HEK293T (cell line): ENCODE measurements at regions not wholly inside any gene's neighbourhood (a gene's known extent, or its start where the extent isn't known, plus 50 kb on each side); places are given as distances from the start of the nearest gene placed in this dataset.

Experiments used
- CTCF ChIA-PET: fragments of 350-600 bp; formaldehyde crosslinking; extraction: SDS; loops from one replicate; lab custom pipeline; 2021; ENCODE audit warnings: antibody characterized with exemption, inconsistent platforms; lab: Yijun Ruan, JAX
- POLR2A ChIA-PET: fragments of 350-600 bp; formaldehyde crosslinking; extraction: SDS; loops from one replicate; lab custom pipeline; 2020; ENCODE audit warnings: antibody characterized with exemption, inconsistent platforms; lab: Yijun Ruan, JAX
- DNase-seq: peaks from one replicate; pipeline ENCODE4 v3.0.0; 2012; ENCODE audit warnings: mixed read lengths; ENCODE audit errors: extremely low spot score
- ARNT ChIP-seq: fragments of 450-650 bp; IDR thresholded peaks from 2 replicates; pipeline ENCODE4 v1.6.1; 2017; ENCODE audit warnings: mild to moderate bottlenecking
- BHLHE40 ChIP-seq: fragments of 450-650 bp; IDR thresholded peaks from 2 replicates; pipeline ENCODE4 v1.6.1; 2016; ENCODE audit warnings: mild to moderate bottlenecking, moderate library complexity, borderline replicate concordance
- CTBP1 ChIP-seq: fragments of 450-650 bp; IDR thresholded peaks from 2 replicates; pipeline ENCODE4 v1.6.1; 2016; ENCODE audit warnings: borderline replicate concordance
- ELF4 ChIP-seq: fragments of 450-650 bp; IDR thresholded peaks from 2 replicates; pipeline ENCODE4 v1.6.1; 2017; ENCODE audit warnings: antibody characterized with exemption
- FOXA1 ChIP-seq: fragments of 450-650 bp; IDR thresholded peaks from 2 replicates; pipeline ENCODE4 v1.6.1; 2016; ENCODE audit warnings: mild to moderate bottlenecking
- FOXK2 ChIP-seq: fragments of 450-650 bp; IDR thresholded peaks from 2 replicates; pipeline ENCODE4 v1.6.1; 2016; ENCODE audit warnings: mild to moderate bottlenecking
- FOXM1 ChIP-seq: fragments of 450-650 bp; IDR thresholded peaks from 2 replicates; pipeline ENCODE4 v1.6.1; 2017; ENCODE audit warnings: mild to moderate bottlenecking, borderline replicate concordance
- HDGF ChIP-seq: fragments of 450-650 bp; IDR thresholded peaks from 2 replicates; pipeline ENCODE4 v1.6.1; 2017; ENCODE audit warnings: antibody characterized with exemption, borderline replicate concordance
- L3MBTL2 ChIP-seq: fragments of 450-650 bp; conservative IDR thresholded peaks from 2 replicates; pipeline ENCODE4 v1.6.1; 2016; ENCODE audit warnings: mild to moderate bottlenecking
- LEF1 ChIP-seq: fragments of 450-650 bp; IDR thresholded peaks from 2 replicates; pipeline ENCODE4 v1.6.1; 2017; ENCODE audit warnings: mild to moderate bottlenecking, borderline replicate concordance
- NFRKB ChIP-seq: fragments of 450-650 bp; IDR thresholded peaks from 2 replicates; pipeline ENCODE4 v1.6.1; 2016; ENCODE audit warnings: mild to moderate bottlenecking, moderate library complexity
- PKNOX1 ChIP-seq: fragments of 450-650 bp; IDR thresholded peaks from 2 replicates; pipeline ENCODE4 v1.6.1; 2016
- SP1 ChIP-seq: fragments of 450-650 bp; IDR thresholded peaks from 2 replicates; pipeline ENCODE4 v1.6.1; 2017
- SUZ12 ChIP-seq: fragments of 450-650 bp; IDR thresholded peaks from 2 replicates; pipeline ENCODE4 v1.6.1; 2016; ENCODE audit warnings: mild to moderate bottlenecking
- TARDBP ChIP-seq: fragments of 450-650 bp; IDR thresholded peaks from 2 replicates; pipeline ENCODE4 v1.6.1; 2016
- ZNF384 ChIP-seq: fragments of 450-650 bp; IDR thresholded peaks from 2 replicates; pipeline ENCODE4 v1.6.1; 2016

- POLR2A ChIA-PET = no interaction called here
- TF ChIP-seq FOXA1 (no peak), SUZ12 (no peak), FOXM1 (no peak), LEF1 (no peak), ZNF384 (no peak), ARNT (no peak), FOXK2 (no peak), ELF4 (no peak), NFRKB (no peak), L3MBTL2 (no peak)
- CTCF ChIA-PET = no interaction called here
- no peak for DNase-seq
Measured at GRCh38 chr11:14583252-14584034, 60.2 kb upstream of the PDE3B start.

DNA sequence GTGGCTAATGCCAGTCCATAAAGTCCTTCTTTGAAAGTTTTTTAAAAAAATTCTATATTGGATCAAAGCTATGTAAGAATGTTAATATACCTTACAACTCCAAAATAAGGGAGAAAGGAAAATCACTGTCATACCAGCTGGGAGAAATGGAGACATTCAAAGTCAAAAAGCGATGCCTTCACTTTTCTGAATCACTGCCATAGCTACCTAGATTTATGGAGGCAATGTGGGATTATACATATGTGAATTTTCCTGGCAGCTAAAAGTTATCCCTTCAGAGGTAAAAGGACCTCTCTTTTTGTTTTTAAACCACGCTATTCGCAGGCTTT is 59.6 kb upstream of the PDE3B start:
- TF ChIP-seq LEF1 (no peak), SP1 (no peak), HDGF (no peak)
- POLR2A ChIA-PET = no interaction called here
- CTCF ChIA-PET = no interaction called here
- DNase-seq = no peak

DNA sequence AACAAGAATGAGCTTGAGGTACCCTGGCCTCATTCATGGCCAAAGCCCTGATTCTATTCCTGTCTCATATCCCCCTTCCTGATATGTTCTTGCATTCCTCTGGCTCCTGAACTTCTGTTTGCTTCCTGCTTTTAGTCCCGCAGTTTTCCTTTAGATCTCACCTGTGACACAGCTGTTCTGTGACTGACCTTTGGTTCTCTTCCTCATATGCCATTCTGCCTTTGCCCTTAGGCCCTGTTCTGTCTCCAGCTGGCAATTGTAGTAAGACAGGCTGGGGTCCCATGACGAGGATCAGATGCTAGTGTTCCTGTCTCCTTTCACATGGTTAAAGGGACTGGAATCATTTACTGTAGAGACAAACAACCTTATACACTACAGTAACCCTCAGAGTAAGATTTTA is 59.0 kb upstream of the PDE3B start:
- POLR2A ChIA-PET = no interaction called here
- CTCF ChIA-PET = no interaction called here
- no peak for DNase-seq
- TF ChIP-seq HDGF (no peak), CTBP1 (no peak), L3MBTL2 (no peak), TARDBP (no peak), SUZ12 (no peak), FOXA1 (no peak), FOXM1 (no peak), NFRKB (no peak), ARNT (no peak), FOXK2 (no peak), SP1 (no peak), ZNF384 (no peak), PKNOX1 (no peak), ELF4 (no peak), BHLHE40 (no peak), LEF1 (no peak)

DNA sequence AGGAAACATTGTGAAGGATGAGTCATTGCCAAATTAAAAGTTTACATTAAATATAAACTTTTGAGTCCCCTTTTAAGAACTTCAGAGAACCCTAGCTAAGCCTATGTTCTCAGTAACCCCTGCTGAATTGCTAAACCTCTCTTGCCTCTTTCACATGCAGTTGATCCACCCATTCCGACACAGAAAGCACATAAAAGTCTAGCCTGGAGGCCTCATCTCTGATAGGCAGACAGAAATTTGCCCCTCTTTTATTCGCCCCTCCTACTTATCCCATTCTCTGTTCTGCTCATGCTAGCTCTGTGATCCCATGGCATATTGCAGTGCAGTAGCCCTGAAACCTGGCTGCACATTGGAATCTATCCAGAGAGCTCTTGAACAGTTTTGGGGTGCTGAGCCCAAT is 58.2 kb upstream of the PDE3B start:
- ChIA-PET CTCF (no interaction called here), POLR2A (no interaction called here)
- no peak for DNase-seq
- no peak for TF ChIP-seq ARNT
- no peak for TF ChIP-seq SUZ12
- no peak for TF ChIP-seq NFRKB
- no peak for TF ChIP-seq HDGF
- TF ChIP-seq CTBP1 = no peak
- TF ChIP-seq FOXK2 = no peak

DNA sequence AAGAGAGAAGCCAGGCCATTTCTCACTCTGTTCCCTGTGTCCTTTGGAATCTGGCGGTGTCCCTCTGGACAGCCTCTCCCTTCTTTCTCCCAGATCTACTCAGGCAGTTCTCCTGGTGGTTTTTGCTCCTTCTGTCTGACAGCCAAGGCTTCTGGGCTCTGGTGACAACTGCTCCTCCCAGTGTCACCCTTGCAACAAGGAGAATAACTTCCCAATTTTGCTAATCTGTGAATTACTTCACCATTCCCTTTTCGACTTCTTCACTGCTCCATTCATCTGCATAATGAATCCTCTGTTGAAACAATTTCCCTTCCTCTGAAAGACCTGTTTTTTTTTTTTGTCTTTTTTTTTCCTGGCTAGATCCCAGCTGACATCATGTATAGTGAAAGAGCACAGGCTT is 56.3 kb upstream of the PDE3B start:
- POLR2A ChIA-PET = no interaction called here
- CTCF ChIA-PET = no interaction called here
- no peak for DNase-seq
- TF ChIP-seq TARDBP (no peak), NFRKB (no peak), BHLHE40 (no peak), FOXM1 (no peak), L3MBTL2 (no peak), FOXK2 (no peak), ELF4 (no peak), SP1 (no peak), ARNT (no peak), SUZ12 (no peak), HDGF (no peak), PKNOX1 (no peak), ZNF384 (no peak), FOXA1 (no peak), LEF1 (no peak), CTBP1 (no peak)

GRCh38 chr11:14588681-14589080 is 54.9 kb upstream of the PDE3B start:
- TF ChIP-seq BHLHE40 (no peak), SP1 (no peak), PKNOX1 (no peak), SUZ12 (no peak), ARNT (no peak), ZNF384 (no peak), HDGF (no peak), FOXM1 (no peak), LEF1 (no peak), CTBP1 (no peak), TARDBP (no peak)
- ChIA-PET POLR2A (no interaction called here), CTCF (no interaction called here)

More at GRCh38 chr11:14588681-14589080, 54.9 kb upstream of the PDE3B start:
- no peak for DNase-seq
